Cardiac muscle cell (in vitro differentiated cells and primary cell): ENCODE measurements at regions not wholly inside any gene's neighbourhood (a gene's known extent, or its start where the extent isn't known, plus 50 kb on each side); places are given as distances from the start of the nearest gene placed in this dataset.
A peak's percentile ranks its signal among the peaks of the same experiment; 100 is the strongest.

Experiments used
- DNase-seq, 2 donors: peaks; one replicate each; pipeline versions ENCODE4 v3.0.0 to v3.0.0-alpha.2; 2010 to 2017; ENCODE audit warnings: low read depth in 1 of 2, low spot score in 1 of 2
- H3K27ac ChIP-seq: fragments of 200-600 bp; sonication (generic); 2 replicates; pipeline ENCODE4 v1.5.1; 2016
- H3K27me3 ChIP-seq: fragments of 200-600 bp; sonication (generic); 2 replicates; pipeline ENCODE4 v1.6.0; 2016; ENCODE audit warnings: control low read depth
- H3K36me3 ChIP-seq: fragments of 200-600 bp; sonication (generic); 2 replicates; pipeline ENCODE4 v1.5.1; 2016; ENCODE audit warnings: control low read depth
- H3K4me1 ChIP-seq: fragments of 200-600 bp; sonication (generic); 2 replicates; pipeline ENCODE4 v1.8.1; 2017; ENCODE audit warnings: low read depth, mild to moderate bottlenecking, mixed run types
- H3K4me3 ChIP-seq: fragments of 200-600 bp; sonication (generic); 2 replicates; pipeline ENCODE4 v1.5.1; 2016; ENCODE audit warnings: mild to moderate bottlenecking
- H3K9me3 ChIP-seq: fragments of 200-600 bp; sonication (generic); 2 replicates; pipeline ENCODE4 v1.5.1; 2017; ENCODE audit warnings: low read depth, mild to moderate bottlenecking, control low read depth
- CTCF ChIP-seq: IDR thresholded peaks from 2 replicates; pipeline ENCODE4 v1.5.1; 2012; ENCODE audit warnings: low read depth, mild to moderate bottlenecking, low read length

DNA sequence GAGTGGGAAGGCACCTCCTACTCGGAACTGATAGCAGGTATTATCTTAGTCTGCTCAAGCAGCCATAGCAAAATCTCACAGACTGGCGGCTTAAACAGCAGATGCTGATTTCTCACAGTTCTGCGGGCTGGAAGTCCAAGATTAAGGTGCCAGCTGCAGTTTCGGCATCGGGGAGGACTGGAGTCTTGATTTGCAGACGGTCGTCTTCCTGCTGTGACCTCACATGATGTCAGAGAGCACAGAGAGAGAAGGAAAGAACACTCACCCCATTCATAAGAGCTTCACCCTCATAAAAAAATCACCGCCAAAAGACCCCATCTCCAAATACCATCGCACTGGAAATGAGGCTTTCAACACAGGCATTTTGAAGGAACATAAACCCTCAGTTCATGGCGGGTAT lies 216.5 kb upstream of the PITRM1 start:
- Histone ChIP-seq H3K9me3 (no peaks in the 10 kb centered on the region), H3K36me3 (no peaks in the 10 kb centered on the region), H3K4me3 (no peak overlapping the region), H3K27me3 (no peaks in the 10 kb centered on the region), H3K4me1 (no peaks in the 10 kb centered on the region), H3K27ac (no peak overlapping the region)
- no peak for TF ChIP-seq CTCF
- peak in 1 of 2 donors; percentile 48 for DNase-seq

GRCh38 chr10:3385487-3385886 lies 212.9 kb upstream of the PITRM1 start:
- TF ChIP-seq CTCF, result no peak
- DNase-seq, result no peak
- H3K4me1 ChIP-seq, result no peaks in the 10 kb centered on the region
- no peak overlapping the region for H3K4me3 ChIP-seq
- H3K27me3 ChIP-seq, result no peaks in the 10 kb centered on the region
- no peaks in the 10 kb centered on the region for H3K9me3 ChIP-seq
- no peaks in the 10 kb centered on the region for H3K36me3 ChIP-seq
- no peak overlapping the region for H3K27ac ChIP-seq

DNA sequence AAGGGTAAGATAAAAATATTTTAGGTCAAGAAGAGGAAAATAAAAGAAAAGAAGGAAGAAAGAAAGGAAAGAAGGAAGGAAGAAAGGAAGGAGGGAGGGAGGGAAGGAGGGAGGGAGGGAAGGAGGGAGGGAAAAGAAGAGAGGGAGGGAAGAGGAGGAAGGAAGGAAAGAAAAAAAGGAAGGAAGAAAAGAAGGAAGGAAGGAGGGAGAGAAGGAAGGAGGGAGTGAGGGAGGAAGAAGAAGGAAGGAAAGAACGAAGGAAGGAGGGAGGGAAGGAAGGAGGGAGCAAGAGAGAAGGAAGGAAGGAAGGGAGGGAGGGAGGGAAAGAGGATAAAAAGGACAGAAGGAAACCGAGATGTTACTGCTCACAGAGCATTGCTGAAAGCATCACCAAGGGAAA lies 209.5 kb upstream of the PITRM1 start:
- no peaks in the 10 kb centered on the region for H3K36me3 ChIP-seq

GRCh38 chr10:3380406-3381050 lies 207.9 kb upstream of the PITRM1 start:
- Histone ChIP-seq H3K27ac (no peak overlapping the region), H3K9me3 (no peaks in the 10 kb centered on the region), H3K4me1 (no peaks in the 10 kb centered on the region), H3K36me3 (no peaks in the 10 kb centered on the region), H3K4me3 (no peak overlapping the region), H3K27me3 (no peaks in the 10 kb centered on the region)
- DNase-seq, result no peak
- TF ChIP-seq CTCF, result no peak

More for the DNA sequence above, 209.5 kb upstream of the PITRM1 start:
- no peak for DNase-seq
- Histone ChIP-seq H3K9me3 (no peaks in the 10 kb centered on the region), H3K4me3 (no peak overlapping the region), H3K27ac (no peak overlapping the region), H3K4me1 (no peaks in the 10 kb centered on the region), H3K27me3 (no peaks in the 10 kb centered on the region)
- no peak for TF ChIP-seq CTCF

DNA sequence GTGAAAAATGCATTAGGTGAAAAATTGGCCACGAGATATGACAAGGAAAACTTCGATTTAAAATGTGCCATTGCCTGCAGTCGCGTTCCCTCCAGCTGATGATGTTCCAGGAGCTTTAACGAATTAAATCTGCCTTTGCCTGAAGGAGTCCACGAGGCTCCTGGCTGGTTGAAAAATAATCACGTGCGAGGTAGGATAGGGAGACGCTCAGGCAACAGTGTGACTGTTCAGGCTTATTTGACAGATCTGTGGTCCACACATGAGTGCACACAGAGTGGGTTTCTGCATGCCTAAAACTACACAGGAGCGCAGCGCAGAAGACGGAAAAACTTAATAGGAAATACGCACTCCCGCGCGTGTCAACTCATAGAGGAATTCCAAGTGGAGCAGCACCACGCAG lies 204.0 kb upstream of the PITRM1 start:
- no peaks in the 10 kb centered on the region for H3K36me3 ChIP-seq
- DNase-seq, result no peak
- no peak for TF ChIP-seq CTCF
- no peaks in the 10 kb centered on the region for H3K27me3 ChIP-seq
- H3K9me3 ChIP-seq, result no peaks in the 10 kb centered on the region
- no peak overlapping the region for H3K27ac ChIP-seq
- H3K4me3 ChIP-seq, result no peak overlapping the region
- H3K4me1 ChIP-seq, result no peaks in the 10 kb centered on the region

- TF ChIP-seq CTCF, result no peak
- H3K4me1 ChIP-seq, result no peaks in the 10 kb centered on the region
- H3K27me3 ChIP-seq, result no peaks in the 10 kb centered on the region
- no peaks in the 10 kb centered on the region for H3K36me3 ChIP-seq
- H3K27ac ChIP-seq, result no peak overlapping the region
- DNase-seq, result no peak
- no peak overlapping the region for H3K4me3 ChIP-seq
- no peaks in the 10 kb centered on the region for H3K9me3 ChIP-seq
Measured at GRCh38 chr10:3375505-3375904, 202.9 kb upstream of the PITRM1 start.
